IMR-90 (cell line): ENCODE measurements at regions not wholly inside any gene's neighbourhood (a gene's known extent, or its start where the extent isn't known, plus 50 kb on each side); places are given as distances from the start of the nearest gene placed in this dataset.

ENCODE experiments used
- ATAC-seq: fragments of 200-7000 bp; cut with Tn5 transposase; 2 replicates; pipeline ENCODE4 v1.9.1; 2020; ENCODE audit warnings: low read depth, mild to moderate bottlenecking, moderate library complexity
- BruUV-seq: library from RNA; stranded (reverse); fragments of 400-500 nt; replicated peaks from 2 replicates; lab custom pipeline; 2021; lab: Mats Ljungman, UMichigan
- CTCF ChIA-PET: fragments of 300-600 bp; formaldehyde crosslinking; extraction: SDS; loops from one replicate; lab custom pipeline; 2021; ENCODE audit warnings: antibody characterized with exemption; lab: Yijun Ruan, JAX
- POLR2A ChIA-PET: fragments of 300-600 bp; sonication (Branson Sonifier 250); formaldehyde crosslinking; loops from one replicate; lab custom pipeline; 2022; ENCODE audit warnings: antibody characterized with exemption; ENCODE audit not compliant: unreplicated experiment; lab: Charles Lee
- DNase-seq: peaks from one replicate; pipeline ENCODE4 v3.0.0; 2013
- H2AFZ ChIP-seq: replicated peaks from 2 replicates; pipeline ENCODE3; 2013; ENCODE audit warnings: low read length, mild to moderate bottlenecking; ENCODE audit not compliant: poor library complexity
- H2AK5ac ChIP-seq: 2 replicates; pipeline ENCODE4 v1.6.1; 2013; ENCODE audit warnings: low read depth, low read length, inconsistent platforms
- H2AK9ac ChIP-seq: replicated peaks from 2 replicates; pipeline ENCODE3; 2013; ENCODE audit warnings: mild to moderate bottlenecking, low read depth, low read length, moderate library complexity; ENCODE audit not compliant: poor library complexity
- H2BK120ac ChIP-seq: 2 replicates; pipeline ENCODE4 v1.6.1; 2013; ENCODE audit warnings: low read depth, low read length, inconsistent platforms
- H2BK15ac ChIP-seq: 3 replicates; pipeline ENCODE4 v1.6.1; 2013; ENCODE audit warnings: low read depth, low read length, inconsistent platforms
- H2BK20ac ChIP-seq: 2 replicates; pipeline ENCODE4 v1.6.1; 2013; ENCODE audit warnings: low read depth, mild to moderate bottlenecking, inconsistent platforms, low read length, moderate library complexity
- H2BK5ac ChIP-seq: 2 replicates; pipeline ENCODE4 v1.6.1; 2013; ENCODE audit warnings: mild to moderate bottlenecking, low read depth, low read length, inconsistent platforms; ENCODE audit not compliant: poor library complexity, severe bottlenecking
- H3K14ac ChIP-seq: replicated peaks from 2 replicates; pipeline ENCODE4 v1.6.1; 2013; ENCODE audit warnings: low read depth, low read length, inconsistent platforms
- H3K18ac ChIP-seq: 2 replicates; pipeline ENCODE4 v1.6.1; 2013; ENCODE audit warnings: low read depth, low read length, control low read depth
- H3K23ac ChIP-seq: 2 replicates; pipeline ENCODE4 v1.6.1; 2013; ENCODE audit warnings: low read depth, low read length, inconsistent platforms
- H3K27ac ChIP-seq: 2 replicates; pipeline ENCODE4 v1.5.1; 2013; ENCODE audit warnings: mild to moderate bottlenecking, control low read depth, low read length; ENCODE audit not compliant: insufficient read depth
- H3K27me3 ChIP-seq: 2 replicates; pipeline ENCODE4 v1.6.1; 2013; ENCODE audit warnings: low read length; ENCODE audit not compliant: control insufficient read depth, insufficient read depth
- H3K36me3 ChIP-seq: 2 replicates; pipeline ENCODE4 v1.6.1; 2013; ENCODE audit warnings: low read length, mixed read lengths; ENCODE audit not compliant: control insufficient read depth, insufficient read depth
- H3K4ac ChIP-seq: 2 replicates; pipeline ENCODE4 v1.6.1; 2013; ENCODE audit warnings: low read depth, low read length, inconsistent platforms
- H3K4me1 ChIP-seq: 2 replicates; pipeline ENCODE4 v1.6.1; 2013; ENCODE audit warnings: low read length, mixed read lengths; ENCODE audit not compliant: control insufficient read depth, insufficient read depth
- H3K4me2 ChIP-seq: 2 replicates; pipeline ENCODE4 v1.6.1; 2013; ENCODE audit warnings: low read depth, mild to moderate bottlenecking, control low read depth, low read length, moderate library complexity
- H3K4me3 ChIP-seq: 2 replicates; pipeline ENCODE4 v1.5.1; 2013; ENCODE audit warnings: low read depth, mild to moderate bottlenecking, control low read depth, low read length, moderate library complexity; ENCODE audit not compliant: insufficient read depth
- H3K56ac ChIP-seq: 2 replicates; pipeline ENCODE4 v1.6.1; 2013; ENCODE audit warnings: low read length, inconsistent platforms; ENCODE audit not compliant: insufficient read depth; ENCODE audit errors: extremely low read depth
- H3K79me1 ChIP-seq, 2 experiments: 2 replicates each; pipeline ENCODE4 v1.6.1; 2013; ENCODE audit warnings: low read length in 2 of 2, inconsistent platforms in 1 of 2, low read depth in 1 of 2
- H3K9ac ChIP-seq: 2 replicates; pipeline ENCODE4 v1.6.1; 2013; ENCODE audit warnings: low read depth, low read length, control low read depth
- H3K9me1 ChIP-seq: 2 replicates; pipeline ENCODE4 v1.6.1; 2013; ENCODE audit warnings: low read length, inconsistent platforms; ENCODE audit not compliant: insufficient read depth
- H3K9me3 ChIP-seq: 2 replicates; pipeline ENCODE4 v1.6.1; 2013; ENCODE audit warnings: low read length; ENCODE audit not compliant: control insufficient read depth, insufficient read depth
- H4K20me1 ChIP-seq: 2 replicates; pipeline ENCODE4 v1.6.1; 2013; ENCODE audit warnings: low read length, inconsistent platforms; ENCODE audit not compliant: insufficient read depth
- H4K5ac ChIP-seq: 2 replicates; pipeline ENCODE4 v1.6.1; 2013; ENCODE audit warnings: mild to moderate bottlenecking, low read depth, low read length, control low read depth
- H4K8ac ChIP-seq, 2 experiments: 2 replicates each; pipeline ENCODE4 v1.6.1; 2013; ENCODE audit warnings: low read depth in 2 of 2, low read length in 2 of 2, control low read depth in 1 of 2, inconsistent platforms in 1 of 2
- H4K91ac ChIP-seq: 2 replicates; pipeline ENCODE4 v1.6.1; 2013; ENCODE audit warnings: low read depth, low read length, inconsistent platforms; ENCODE audit not compliant: insufficient read depth
- BHLHE40 ChIP-seq: fragments of 150-350 bp; IDR thresholded peaks from 2 replicates; pipeline ENCODE4 v1.6.1; 2016; ENCODE audit warnings: mild to moderate bottlenecking, low read depth, low read length
- CEBPB ChIP-seq: IDR thresholded peaks from 2 replicates; pipeline ENCODE4 v1.6.1; 2012; ENCODE audit warnings: low read depth, low read length, improper control_type of control experiment
- CHD1 ChIP-seq: IDR thresholded peaks from 2 replicates; pipeline ENCODE4 v1.6.1; 2012; ENCODE audit warnings: low read depth, low read length, improper control_type of control experiment
- FOS ChIP-seq: fragments of 150-350 bp; IDR thresholded peaks from 2 replicates; pipeline ENCODE4 v1.6.1; 2016; ENCODE audit warnings: low read depth, low read length
- MAFK ChIP-seq: IDR thresholded peaks from 2 replicates; pipeline ENCODE4 v1.6.1; 2012; ENCODE audit warnings: low read depth, low read length, improper control_type of control experiment
- MAZ ChIP-seq: IDR thresholded peaks from 2 replicates; pipeline ENCODE4 v1.6.1; 2012; ENCODE audit warnings: low read depth, mild to moderate bottlenecking, low read length, improper control_type of control experiment, moderate library complexity, borderline replicate concordance
- MXI1 ChIP-seq: IDR thresholded peaks from 2 replicates; pipeline ENCODE4 v1.6.1; 2012; ENCODE audit warnings: low read depth, mild to moderate bottlenecking, low read length, moderate library complexity, borderline replicate concordance
- NFE2L2 ChIP-seq: fragments of 150-350 bp; IDR thresholded peaks from 2 replicates; pipeline ENCODE4 v1.6.1; 2016; ENCODE audit warnings: low read depth, mild to moderate bottlenecking, low read length
- POLR2A ChIP-seq: IDR thresholded peaks from 2 replicates; pipeline ENCODE4 v1.6.1; 2012; ENCODE audit warnings: mild to moderate bottlenecking, low read depth, low read length
- RAD21 ChIP-seq: IDR thresholded peaks from 2 replicates; pipeline ENCODE4 v1.6.1; 2012; ENCODE audit warnings: low read length, improper control_type of control experiment
- RCOR1 ChIP-seq: IDR thresholded peaks from 2 replicates; pipeline ENCODE4 v1.6.1; 2012; ENCODE audit warnings: mild to moderate bottlenecking, low read length, improper control_type of control experiment; ENCODE audit not compliant: insufficient replicate concordance
- RFX5 ChIP-seq: IDR thresholded peaks from 2 replicates; pipeline ENCODE4 v1.8.0; 2012; ENCODE audit warnings: low read depth, mild to moderate bottlenecking, low read length, moderate library complexity
- SMC3 ChIP-seq: fragments of 150-350 bp; IDR thresholded peaks from 2 replicates; pipeline ENCODE4 v1.6.1; 2016; ENCODE audit warnings: low read depth, mild to moderate bottlenecking, antibody characterized with exemption, low read length, moderate library complexity
- WGBS, 2 experiments: methylation state at CpG; one replicate each; pipeline versions ENCODE4 v1.1.5 to v1.1.7; 2013; ENCODE audit warnings: missing lambda C conversion rate in 2 of 2; ENCODE audit not compliant: insufficient read length in 1 of 2; ENCODE audit errors: extremely low coverage in 2 of 2; 5-methylcytosine and 5-hydroxymethylcytosine counted together
- dilution Hi-C: fragments of 300-500 bp; cut with HindIII; formaldehyde crosslinking; loops from one replicate; pipeline ENCODE4 v1.14.3; 2018; ENCODE audit warnings: low sequenced_read_pairs; ENCODE audit not compliant: unreplicated experiment
- in situ Hi-C: fragments of 300-500 bp; cut with MboI; formaldehyde crosslinking; loops from 3 replicates; pipeline ENCODE4 v1.14.3; 2019; ENCODE audit warnings: low sequenced_read_pairs, inconsistent platforms, mixed read lengths
- intact Hi-C: fragments of 100-400 bp; cut with micrococcal nuclease; formaldehyde crosslinking; loops from 2 replicates; pipeline ENCODE4 v1.10.0; 2022
- TF ChIP-seq, protein P1 (sequence below): fragments of 150-350 bp; IDR thresholded peaks from 2 replicates; pipeline ENCODE4 v1.6.1; 2016; ENCODE audit warnings: low read depth, mild to moderate bottlenecking, low read length, moderate library complexity, borderline replicate concordance
- TF ChIP-seq, protein P2 (sequence below): fragments of 150-350 bp; IDR thresholded peaks from 2 replicates; pipeline ENCODE4 v1.6.1; 2017; ENCODE audit warnings: mild to moderate bottlenecking, antibody characterized with exemption, low read length, low read depth
- TF ChIP-seq, protein P3 (sequence below): conservative IDR thresholded peaks from 2 replicates; pipeline ENCODE4 v1.5.1; 2012; ENCODE audit warnings: mild to moderate bottlenecking, low read depth, low read length, improper control_type of control experiment

DNA sequence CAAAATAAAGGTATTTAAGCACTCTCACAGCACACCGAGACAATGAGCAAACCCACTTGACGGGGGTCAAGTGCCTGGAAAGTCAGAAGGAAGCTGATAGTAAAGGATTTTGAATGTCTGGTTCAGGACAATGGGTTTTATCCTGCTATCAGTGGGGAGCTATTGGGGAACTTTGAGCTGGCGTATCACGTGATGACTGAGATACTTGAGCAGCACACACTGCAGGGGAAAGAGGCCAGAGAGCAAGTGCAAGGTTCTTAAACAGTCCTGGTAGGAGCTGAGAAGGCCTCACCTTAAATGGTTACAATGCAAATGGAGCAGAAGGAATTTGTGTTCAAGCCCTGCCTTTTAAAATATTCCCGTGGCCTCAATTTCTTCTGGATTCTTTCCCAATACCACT is 225.3 kb downstream of the LACC1 start:
- no peak overlapping the region for H3K4me2 ChIP-seq
- POLR2A ChIA-PET = no interaction called here
- no peak overlapping the region for H2AFZ ChIP-seq
- H3K56ac ChIP-seq = no peak overlapping the region
- DNase-seq (no peak), ATAC-seq (no peak)
- no peak overlapping the region for H4K5ac ChIP-seq
- H4K20me1 ChIP-seq = no peaks in the 10 kb centered on the region
- H2AK5ac ChIP-seq = no peak overlapping the region
- H4K8ac ChIP-seq = no peak overlapping the region
- no TSS peak for BruUV-seq
- WGBS, 2 experiments = no CpG with 5 or more reads among the region's 5 CpGs
- in situ Hi-C loops = no loop called here
- H4K91ac ChIP-seq = no peak overlapping the region
- H3K14ac ChIP-seq = no peak overlapping the region
- H3K4me3 ChIP-seq = no peak overlapping the region
- CTCF ChIA-PET = no interaction called here
- H3K27ac ChIP-seq = no peak overlapping the region
- peaks cover 4% of the 10 kb centered on the region; the same call in 1 of the 2 replicates for H3K27me3 ChIP-seq
- H3K9ac ChIP-seq = no peak overlapping the region
- H3K18ac ChIP-seq = no peak overlapping the region
- peaks cover 4% of the 10 kb centered on the region; the same call in 1 of the 2 replicates for H3K9me3 ChIP-seq
- H3K23ac ChIP-seq = no peak overlapping the region
- H3K79me1 ChIP-seq = no peaks in the 10 kb centered on the region
- no peaks in the 10 kb centered on the region; the same call in 1 of the 2 replicates for H3K9me1 ChIP-seq
- no peaks in the 10 kb centered on the region; the same call in 1 of the 2 replicates for H3K4me1 ChIP-seq
- TF ChIP-seq RCOR1 = no peak
- TF ChIP-seq, protein P1, sequence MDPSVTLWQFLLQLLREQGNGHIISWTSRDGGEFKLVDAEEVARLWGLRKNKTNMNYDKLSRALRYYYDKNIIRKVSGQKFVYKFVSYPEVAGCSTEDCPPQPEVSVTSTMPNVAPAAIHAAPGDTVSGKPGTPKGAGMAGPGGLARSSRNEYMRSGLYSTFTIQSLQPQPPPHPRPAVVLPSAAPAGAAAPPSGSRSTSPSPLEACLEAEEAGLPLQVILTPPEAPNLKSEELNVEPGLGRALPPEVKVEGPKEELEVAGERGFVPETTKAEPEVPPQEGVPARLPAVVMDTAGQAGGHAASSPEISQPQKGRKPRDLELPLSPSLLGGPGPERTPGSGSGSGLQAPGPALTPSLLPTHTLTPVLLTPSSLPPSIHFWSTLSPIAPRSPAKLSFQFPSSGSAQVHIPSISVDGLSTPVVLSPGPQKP = no peak
- no peak for TF ChIP-seq POLR2A
- no peak for TF ChIP-seq CHD1
- TF ChIP-seq CEBPB = no peak
- TF ChIP-seq, protein P2, sequence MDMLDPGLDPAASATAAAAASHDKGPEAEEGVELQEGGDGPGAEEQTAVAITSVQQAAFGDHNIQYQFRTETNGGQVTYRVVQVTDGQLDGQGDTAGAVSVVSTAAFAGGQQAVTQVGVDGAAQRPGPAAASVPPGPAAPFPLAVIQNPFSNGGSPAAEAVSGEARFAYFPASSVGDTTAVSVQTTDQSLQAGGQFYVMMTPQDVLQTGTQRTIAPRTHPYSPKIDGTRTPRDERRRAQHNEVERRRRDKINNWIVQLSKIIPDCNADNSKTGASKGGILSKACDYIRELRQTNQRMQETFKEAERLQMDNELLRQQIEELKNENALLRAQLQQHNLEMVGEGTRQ = no peak
- no peak for TF ChIP-seq FOS
- TF ChIP-seq RFX5 = no peak
- no peak for TF ChIP-seq MAZ
- TF ChIP-seq, protein P3, sequence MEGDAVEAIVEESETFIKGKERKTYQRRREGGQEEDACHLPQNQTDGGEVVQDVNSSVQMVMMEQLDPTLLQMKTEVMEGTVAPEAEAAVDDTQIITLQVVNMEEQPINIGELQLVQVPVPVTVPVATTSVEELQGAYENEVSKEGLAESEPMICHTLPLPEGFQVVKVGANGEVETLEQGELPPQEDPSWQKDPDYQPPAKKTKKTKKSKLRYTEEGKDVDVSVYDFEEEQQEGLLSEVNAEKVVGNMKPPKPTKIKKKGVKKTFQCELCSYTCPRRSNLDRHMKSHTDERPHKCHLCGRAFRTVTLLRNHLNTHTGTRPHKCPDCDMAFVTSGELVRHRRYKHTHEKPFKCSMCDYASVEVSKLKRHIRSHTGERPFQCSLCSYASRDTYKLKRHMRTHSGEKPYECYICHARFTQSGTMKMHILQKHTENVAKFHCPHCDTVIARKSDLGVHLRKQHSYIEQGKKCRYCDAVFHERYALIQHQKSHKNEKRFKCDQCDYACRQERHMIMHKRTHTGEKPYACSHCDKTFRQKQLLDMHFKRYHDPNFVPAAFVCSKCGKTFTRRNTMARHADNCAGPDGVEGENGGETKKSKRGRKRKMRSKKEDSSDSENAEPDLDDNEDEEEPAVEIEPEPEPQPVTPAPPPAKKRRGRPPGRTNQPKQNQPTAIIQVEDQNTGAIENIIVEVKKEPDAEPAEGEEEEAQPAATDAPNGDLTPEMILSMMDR = no peak
- TF ChIP-seq BHLHE40 = no peak
- TF ChIP-seq RAD21 = no peak
- no peak for TF ChIP-seq MXI1
- TF ChIP-seq NFE2L2 = no peak
- TF ChIP-seq MAFK = no peak
- TF ChIP-seq SMC3 = no peak
- H3K4ac ChIP-seq = no peak overlapping the region
- no peaks in the 10 kb centered on the region for H3K36me3 ChIP-seq
- intact Hi-C loops = no loop called here
- dilution Hi-C loops = no loop called here
- no peak overlapping the region for H2BK20ac ChIP-seq
- H2BK5ac ChIP-seq = no peak overlapping the region
- H2AK9ac ChIP-seq = no peak overlapping the region
- H2BK120ac ChIP-seq = no peak overlapping the region
- H2BK15ac ChIP-seq = no peak overlapping the region
